ENCODE measurements at regions not wholly inside any gene's neighbourhood (a gene's known extent, or its start where the extent isn't known, plus 50 kb on each side); places are given as distances from the start of the nearest gene placed in this dataset.

- Mint-ChIP-seq H3K9me3 (no peaks in the 10 kb centered on the region; a peak in 1 of 5 replicates), H3K36me3 (ENCODE audit: insufficient read depth in 1 of 3, low read depth in 3 of 3) (no peaks in the 10 kb centered on the region), H3K4me3 (peak overlapping the region; percentile 88 to 90), H3K27me3 (ENCODE audit: low read depth) (peaks cover 4% of the 10 kb centered on the region), H3K27ac (peak overlapping the region; percentile 17 to 97 (median 24); a peak in 5 of 7 replicates), H3K4me1 (peaks cover 10 to 16% of the 10 kb centered on the region in 2 experiments)
- H2BK15ac ChIP-seq (ENCODE audit: low read depth, low read length): no peak overlapping the region
- DNase-seq: peak; percentile 95
- no peak overlapping the region for H3K27ac ChIP-seq (ENCODE audit: insufficient read length, low read depth, low read length)
- TF ChIP-seq CTCF (conservative IDR thresholded peaks at IDR 0.05): no peak
- no peak overlapping the region for H4K5ac ChIP-seq (ENCODE audit: insufficient read length, low read depth, low read length)
- no peak overlapping the region for H3K9ac ChIP-seq (ENCODE audit: extremely low read depth, insufficient read length, low read length)
- H2BK20ac ChIP-seq (ENCODE audit: low read depth, low read length, poor library complexity, severe bottlenecking): no peak overlapping the region
- no peak overlapping the region for H4K8ac ChIP-seq (replicated peaks; ENCODE audit: insufficient read length, low read depth, low read length)
- H2BK5ac ChIP-seq (ENCODE audit: insufficient read length, low read length): no peak overlapping the region
- peak overlapping the region; percentile 55; the same call in 1 of the 2 replicates for H3K14ac ChIP-seq (ENCODE audit: insufficient read depth, low read length)
- H3T11ph ChIP-seq (ENCODE audit: low read length): no peak overlapping the region
- H3K18ac ChIP-seq (ENCODE audit: insufficient read length, low read depth, low read length): no peak overlapping the region
- H2BK12ac ChIP-seq (ENCODE audit: insufficient read length, low read depth, low read length): no peak overlapping the region
- H2BK120ac ChIP-seq (ENCODE audit: low read depth, low read length, poor library complexity, severe bottlenecking): no peak overlapping the region
- no peak overlapping the region for H3K4ac ChIP-seq (ENCODE audit: low read depth, low read length)
- H2AFZ ChIP-seq (ENCODE audit: low read length): no peak overlapping the region
- H3K4me1 ChIP-seq (ENCODE audit: insufficient read depth, low read length): peaks cover 2% of the 10 kb centered on the region; the same call in 1 of the 2 replicates
- WGBS (ENCODE audit: extremely low coverage, insufficient read length, low lambda C conversion rate): no CpG with 5 or more reads among the region's 74 CpGs
- H3K4me2 ChIP-seq (ENCODE audit: insufficient read depth, insufficient read length, low read length): peak overlapping the region; percentile 59
- H3K27me3 ChIP-seq (ENCODE audit: insufficient read depth, low read length): no peaks in the 10 kb centered on the region
- no peak overlapping the region for H3K23ac ChIP-seq (ENCODE audit: insufficient read length, low read depth, low read length)
- H3K79me2 ChIP-seq (ENCODE audit: insufficient read depth, low read length): no peaks in the 10 kb centered on the region
- no peak overlapping the region for H4K91ac ChIP-seq (ENCODE audit: insufficient read length, low read depth, low read length)
- no peaks in the 10 kb centered on the region for H3K79me1 ChIP-seq (ENCODE audit: insufficient read depth, low read depth, low read length, poor library complexity, severe bottlenecking)
- no peak overlapping the region for H3K56ac ChIP-seq (ENCODE audit: insufficient read length, low read depth, low read length)
- no peak overlapping the region for H2AK5ac ChIP-seq (ENCODE audit: insufficient read length, low read length)
- no peaks in the 10 kb centered on the region for H3K23me2 ChIP-seq (ENCODE audit: insufficient read length, low read depth, low read length, poor library complexity, severe bottlenecking)
- no peaks in the 10 kb centered on the region for H3K9me3 ChIP-seq (ENCODE audit: control insufficient read depth, low read depth, low read length)
- H4K20me1 ChIP-seq (ENCODE audit: control insufficient read depth, insufficient read depth, insufficient read length): no peaks in the 10 kb centered on the region
Measured at GRCh38 chr5:14011089-14012020, 66.9 kb upstream of the DNAH5 start.

Measured in H9 (cell line).